Uterus (tissue), 3 donors: ENCODE measurements at regions not wholly inside any gene's neighbourhood (a gene's known extent, or its start where the extent isn't known, plus 50 kb on each side); places are given as distances from the start of the nearest gene placed in this dataset.

Experiments used
- DNase-seq, 2 donors: peaks; one replicate each; pipeline ENCODE4 v3.0.0-alpha.2; 2019 to 2020
- H3K27ac ChIP-seq, 2 donors: fragments of 200-600 bp; sonication (generic); 1 replicate in 1 of 2; 2 replicates in 1 of 2; pipeline ENCODE4 v1.5.1; 2016 to 2018
- H3K27me3 ChIP-seq, 2 donors: fragments of 200-600 bp; sonication (generic); one replicate each; pipeline ENCODE4 v1.5.1; 2018 to 2019; ENCODE audit warnings: control low read depth in 1 of 2
- H3K36me3 ChIP-seq, 2 donors: fragments of 200-600 bp; sonication (generic); one replicate each; pipeline ENCODE4 v1.5.1; 2019; ENCODE audit warnings: control low read depth in 1 of 2
- H3K4me1 ChIP-seq, 2 donors: fragments of 200-600 bp; sonication (generic); one replicate each; pipeline ENCODE4 v1.5.1; 2018 to 2019; ENCODE audit warnings: control low read depth in 1 of 2
- H3K4me3 ChIP-seq, 2 donors: fragments of 200-600 bp; sonication (generic); 1 replicate in 1 of 2; 2 replicates in 1 of 2; pipeline ENCODE4 v1.5.1; 2018 to 2019; ENCODE audit warnings: mild to moderate bottlenecking in 1 of 2
- H3K9me3 ChIP-seq, 2 donors: fragments of 200-600 bp; sonication (generic); one replicate each; pipeline ENCODE4 v1.5.1; 2019; ENCODE audit warnings: control low read depth in 1 of 2
- CTCF ChIP-seq, 4 experiments: fragments of 200-600 bp in 2 of 4; fragments of 450-650 bp in 2 of 4; sonication (generic) in 2 of 4; IDR thresholded peaks; one replicate each; pipeline ENCODE4 v1.5.1; 2016 to 2019; ENCODE audit warnings: antibody characterized with exemption in 4 of 4, mild to moderate bottlenecking in 2 of 4, moderate library complexity in 1 of 4
- POLR2A ChIP-seq, 2 donors: fragments of 450-650 bp; IDR thresholded peaks; one replicate each; pipeline ENCODE4 v1.6.1; 2016; ENCODE audit warnings: antibody characterized with exemption in 2 of 2, mild to moderate bottlenecking in 1 of 2, moderate library complexity in 1 of 2
- intact Hi-C: fragments of 100-400 bp; cut with DNase I; formaldehyde crosslinking; loops from one replicate; pipeline ENCODE4 v1.15.1; 2023; ENCODE audit warnings: low total_unique reads
- donor health status: DM: yes; HTN: yes; CAD: no.

DNA sequence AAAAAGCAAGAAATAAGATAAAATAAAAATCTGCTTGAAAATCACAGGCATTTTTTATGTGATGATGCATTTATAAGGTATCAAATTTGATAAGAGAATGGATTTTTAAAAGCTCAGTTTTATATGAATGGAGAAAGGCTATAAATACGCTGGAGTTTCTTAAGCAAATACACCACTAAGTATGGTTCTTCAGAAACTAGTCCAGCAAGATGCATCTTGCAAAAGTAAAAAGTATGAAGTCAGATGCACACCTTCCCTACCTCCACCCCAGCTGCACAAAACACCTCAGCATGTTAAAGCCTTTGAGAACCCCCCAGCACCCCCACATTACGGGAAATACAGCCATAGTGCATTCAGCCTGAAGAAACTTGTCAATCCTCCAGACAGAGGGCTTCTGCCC lies 143.1 kb upstream of the PROX1 start:
- H3K4me1 ChIP-seq = no peaks in the 10 kb centered on the region
- no peak overlapping the region for H3K27ac ChIP-seq
- DNase-seq = no peak
- H3K9me3 ChIP-seq = no peaks in the 10 kb centered on the region
- H3K27me3 ChIP-seq = no peaks in the 10 kb centered on the region
- H3K36me3 ChIP-seq = no peaks in the 10 kb centered on the region
- no peak for TF ChIP-seq CTCF (IDR thresholded peaks at IDR 0.05)
- no peak for TF ChIP-seq POLR2A (IDR thresholded peaks at IDR 0.05)
- no peak overlapping the region for H3K4me3 ChIP-seq
- intact Hi-C loops = no loop called here

GRCh38 chr1:213852107-213852506 lies 135.7 kb upstream of the PROX1 start:
- no peaks in the 10 kb centered on the region for H3K4me1 ChIP-seq
- H3K4me3 ChIP-seq = no peak overlapping the region
- no peak for DNase-seq
- H3K9me3 ChIP-seq = no peaks in the 10 kb centered on the region
- H3K36me3 ChIP-seq = no peaks in the 10 kb centered on the region
- H3K27me3 ChIP-seq = no peaks in the 10 kb centered on the region
- no peak overlapping the region for H3K27ac ChIP-seq
- TF ChIP-seq CTCF (IDR thresholded peaks at IDR 0.05) = no peak
- no peak for TF ChIP-seq POLR2A (IDR thresholded peaks at IDR 0.05)
- intact Hi-C loops = no loop called here

DNA sequence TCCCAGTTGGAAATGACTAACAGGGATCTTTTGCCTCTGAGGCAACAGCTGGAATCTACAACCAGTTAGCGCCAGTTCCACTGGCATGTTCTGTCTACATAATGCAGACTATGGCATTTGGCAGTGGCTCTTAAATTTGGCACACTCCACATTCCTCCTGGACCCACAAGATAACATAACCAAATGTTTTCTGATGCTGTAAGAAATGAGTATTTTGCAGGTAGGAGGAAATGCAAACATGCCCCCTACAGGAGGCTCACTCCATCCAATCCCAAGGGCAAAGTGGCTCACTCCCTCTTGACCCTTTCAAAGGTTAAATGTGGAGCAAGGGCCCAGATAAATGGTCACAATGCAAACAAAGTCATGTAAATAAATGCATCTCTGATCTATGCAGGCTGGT lies 129.2 kb upstream of the PROX1 start:
- no peak for DNase-seq
- H3K4me1 ChIP-seq = no peaks in the 10 kb centered on the region
- no peaks in the 10 kb centered on the region for H3K36me3 ChIP-seq
- H3K9me3 ChIP-seq = no peaks in the 10 kb centered on the region
- H3K27me3 ChIP-seq = no peaks in the 10 kb centered on the region
- no peak overlapping the region for H3K27ac ChIP-seq
- no peak overlapping the region for H3K4me3 ChIP-seq
- TF ChIP-seq POLR2A (IDR thresholded peaks at IDR 0.05) (no peak), CTCF (IDR thresholded peaks at IDR 0.05) (no peak)
- intact Hi-C loops = no loop called here

- no peak overlapping the region for H3K27ac ChIP-seq
- DNase-seq = no peak
- H3K4me3 ChIP-seq = no peak overlapping the region
- intact Hi-C loops = no loop called here
- H3K36me3 ChIP-seq = no peaks in the 10 kb centered on the region
- H3K9me3 ChIP-seq = no peaks in the 10 kb centered on the region
- H3K27me3 ChIP-seq = no peaks in the 10 kb centered on the region
- TF ChIP-seq POLR2A (IDR thresholded peaks at IDR 0.05) (no peak), CTCF (IDR thresholded peaks at IDR 0.05) (no peak)
- no peaks in the 10 kb centered on the region for H3K4me1 ChIP-seq
These were observed 125.9 kb upstream of the PROX1 start for GRCh38 chr1:213861841-213862240.

DNA sequence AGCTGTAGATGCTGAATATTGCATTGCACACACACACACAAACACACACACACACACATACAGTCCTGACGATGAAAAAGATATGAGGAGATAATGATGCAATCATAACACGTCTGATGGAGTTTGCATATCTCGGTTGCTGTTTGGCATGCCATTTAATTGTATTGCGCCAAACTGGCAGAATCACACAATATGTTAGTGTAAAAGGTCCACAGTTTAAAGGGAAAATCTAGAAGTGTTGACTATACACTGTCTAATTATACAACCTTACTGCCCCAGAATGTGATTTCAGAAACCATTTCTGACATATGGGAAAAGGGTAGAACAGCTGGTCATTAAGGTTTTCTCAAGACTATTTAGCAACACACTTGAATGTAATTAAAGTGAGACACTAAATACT lies 123.7 kb upstream of the PROX1 start:
- intact Hi-C loops = no loop called here
- Histone ChIP-seq H3K27ac (no peak overlapping the region), H3K36me3 (no peaks in the 10 kb centered on the region), H3K27me3 (no peaks in the 10 kb centered on the region), H3K4me1 (no peaks in the 10 kb centered on the region), H3K9me3 (no peaks in the 10 kb centered on the region), H3K4me3 (no peak overlapping the region)
- no peak for TF ChIP-seq CTCF (IDR thresholded peaks at IDR 0.05)
- TF ChIP-seq POLR2A (IDR thresholded peaks at IDR 0.05) = no peak
- DNase-seq = no peak
